ENCODE measurements at regions not wholly inside any gene's neighbourhood (a gene's known extent, or its start where the extent isn't known, plus 50 kb on each side); places are given as distances from the start of the nearest gene placed in this dataset.

GRCh38 chr6:108763931-108764579 lies 84.2 kb upstream of the ARMC2 start:
- Mint-ChIP-seq H3K9me3 (no peaks in the 10 kb centered on the region), H3K36me3 (ENCODE audit: low read depth) (no peaks in the 10 kb centered on the region), H3K27ac (no peak overlapping the region), H3K4me3 (no peak overlapping the region), H3K27me3 (ENCODE audit: low read depth, poor library complexity) (peaks cover 21% of the 10 kb centered on the region), H3K4me1 (peaks cover 11% of the 10 kb centered on the region)
- TF ChIP-seq CTCF (IDR thresholded peaks at IDR 0.05), result no peak
- DNase-seq, result no peak

- Mint-ChIP-seq H3K27me3 (ENCODE audit: low read depth, poor library complexity) (peaks cover 23% of the 10 kb centered on the region), H3K36me3 (ENCODE audit: low read depth) (no peaks in the 10 kb centered on the region), H3K4me1 (peaks cover 11% of the 10 kb centered on the region), H3K4me3 (no peak overlapping the region), H3K27ac (no peak overlapping the region), H3K9me3 (no peaks in the 10 kb centered on the region)
- no peak for TF ChIP-seq CTCF (IDR thresholded peaks at IDR 0.05)
- no peak for DNase-seq
Measured at GRCh38 chr6:108764580-108764950, 83.7 kb upstream of the ARMC2 start.

GRCh38 chr6:108765495-108765894 lies 82.7 kb upstream of the ARMC2 start:
- Mint-ChIP-seq H3K4me1 (peaks cover 9% of the 10 kb centered on the region), H3K36me3 (ENCODE audit: low read depth) (no peaks in the 10 kb centered on the region), H3K27me3 (ENCODE audit: low read depth, poor library complexity) (peaks cover 21% of the 10 kb centered on the region), H3K4me3 (no peak overlapping the region), H3K9me3 (peaks cover 4% of the 10 kb centered on the region), H3K27ac (no peak overlapping the region)
- no peak for TF ChIP-seq CTCF (IDR thresholded peaks at IDR 0.05)
- no peak for DNase-seq

GRCh38 chr6:108766419-108766818 lies 81.8 kb upstream of the ARMC2 start:
- no peaks in the 10 kb centered on the region for H3K4me1 Mint-ChIP-seq
- peaks cover 19% of the 10 kb centered on the region for H3K27me3 Mint-ChIP-seq (ENCODE audit: low read depth, poor library complexity)
- H3K27ac Mint-ChIP-seq, result no peak overlapping the region
- H3K9me3 Mint-ChIP-seq, result peaks cover 5% of the 10 kb centered on the region
- no peak overlapping the region for H3K4me3 Mint-ChIP-seq
- TF ChIP-seq CTCF (IDR thresholded peaks at IDR 0.05), result no peak
- no peak for DNase-seq
- no peaks in the 10 kb centered on the region for H3K36me3 Mint-ChIP-seq (ENCODE audit: low read depth)

- H3K4me1 Mint-ChIP-seq, result no peaks in the 10 kb centered on the region
- H3K27me3 Mint-ChIP-seq (ENCODE audit: low read depth, poor library complexity), result peaks cover 20% of the 10 kb centered on the region
- peaks cover 5% of the 10 kb centered on the region for H3K9me3 Mint-ChIP-seq
- no peaks in the 10 kb centered on the region for H3K36me3 Mint-ChIP-seq (ENCODE audit: low read depth)
- no peak for TF ChIP-seq CTCF (IDR thresholded peaks at IDR 0.05)
- no peak overlapping the region for H3K4me3 Mint-ChIP-seq
- DNase-seq, result no peak
- no peak overlapping the region for H3K27ac Mint-ChIP-seq
Measured at GRCh38 chr6:108766886-108767285, 81.3 kb upstream of the ARMC2 start.

- H3K4me1 Mint-ChIP-seq, result no peaks in the 10 kb centered on the region
Measured at GRCh38 chr6:108767418-108768165, 80.6 kb upstream of the ARMC2 start.

More at GRCh38 chr6:108767418-108768165, 80.6 kb upstream of the ARMC2 start:
- Mint-ChIP-seq H3K27ac (no peak overlapping the region), H3K9me3 (peaks cover 5% of the 10 kb centered on the region), H3K36me3 (ENCODE audit: low read depth) (no peaks in the 10 kb centered on the region), H3K4me3 (no peak overlapping the region), H3K27me3 (ENCODE audit: low read depth, poor library complexity) (peaks cover 18% of the 10 kb centered on the region)
- no peak for DNase-seq
- TF ChIP-seq CTCF (IDR thresholded peaks at IDR 0.05), result no peak
